ENCODE measurements at regions not wholly inside any gene's neighbourhood (a gene's known extent, or its start where the extent isn't known, plus 50 kb on each side); places are given as distances from the start of the nearest gene placed in this dataset.

- TF ChIP-seq POLR2A (IDR thresholded peaks at IDR 0.05) (no peak), CTCF (IDR thresholded peaks at IDR 0.05) (no peak)
These were observed 424.8 kb upstream of the DCC start for GRCh38 chr18:51915176-51915575.

Measured in uterus (tissue), 2 donors.